ENCODE measurements at regions not wholly inside any gene's neighbourhood (a gene's known extent, or its start where the extent isn't known, plus 50 kb on each side); places are given as distances from the start of the nearest gene placed in this dataset.

DNA sequence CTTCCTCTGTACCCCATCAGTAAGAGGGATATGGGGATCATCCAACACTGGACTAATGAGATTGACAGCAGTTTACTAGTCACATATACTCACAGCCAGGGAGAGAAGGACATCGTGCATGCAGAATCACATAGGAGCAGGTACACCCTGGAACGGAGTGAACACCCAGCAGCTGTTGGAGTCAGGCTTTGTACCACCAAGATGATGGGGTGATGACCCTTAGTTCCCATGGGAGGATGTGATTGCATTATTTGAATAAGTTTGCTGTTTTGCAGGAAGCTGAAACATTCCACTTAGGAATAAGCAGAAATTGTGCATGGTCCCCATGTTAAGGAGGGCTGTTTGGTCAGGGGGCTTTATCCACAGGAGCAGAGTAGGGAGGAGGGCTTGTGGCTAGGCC lies 482.7 kb upstream of the PDZRN3 start:
- TF ChIP-seq POLR2A (IDR thresholded peaks at IDR 0.05; ENCODE audit: low read depth, low read length) (no peak), POLR2AphosphoS5 (IDR thresholded peaks at IDR 0.05; ENCODE audit: low read depth, low read length) (no peak), PAX5 (IDR thresholded peaks at IDR 0.05; ENCODE audit: insufficient read depth, low read length, severe bottlenecking) (no peak), SPI1 (IDR thresholded peaks at IDR 0.05; ENCODE audit: low read depth, low read length) (no peak), POU2F2 (IDR thresholded peaks at IDR 0.05; ENCODE audit: low read depth, low read length) (no peak)

All from GM12891 (cell line).